ENCODE measurements at regions not wholly inside any gene's neighbourhood (a gene's known extent, or its start where the extent isn't known, plus 50 kb on each side); places are given as distances from the start of the nearest gene placed in this dataset.

DNA sequence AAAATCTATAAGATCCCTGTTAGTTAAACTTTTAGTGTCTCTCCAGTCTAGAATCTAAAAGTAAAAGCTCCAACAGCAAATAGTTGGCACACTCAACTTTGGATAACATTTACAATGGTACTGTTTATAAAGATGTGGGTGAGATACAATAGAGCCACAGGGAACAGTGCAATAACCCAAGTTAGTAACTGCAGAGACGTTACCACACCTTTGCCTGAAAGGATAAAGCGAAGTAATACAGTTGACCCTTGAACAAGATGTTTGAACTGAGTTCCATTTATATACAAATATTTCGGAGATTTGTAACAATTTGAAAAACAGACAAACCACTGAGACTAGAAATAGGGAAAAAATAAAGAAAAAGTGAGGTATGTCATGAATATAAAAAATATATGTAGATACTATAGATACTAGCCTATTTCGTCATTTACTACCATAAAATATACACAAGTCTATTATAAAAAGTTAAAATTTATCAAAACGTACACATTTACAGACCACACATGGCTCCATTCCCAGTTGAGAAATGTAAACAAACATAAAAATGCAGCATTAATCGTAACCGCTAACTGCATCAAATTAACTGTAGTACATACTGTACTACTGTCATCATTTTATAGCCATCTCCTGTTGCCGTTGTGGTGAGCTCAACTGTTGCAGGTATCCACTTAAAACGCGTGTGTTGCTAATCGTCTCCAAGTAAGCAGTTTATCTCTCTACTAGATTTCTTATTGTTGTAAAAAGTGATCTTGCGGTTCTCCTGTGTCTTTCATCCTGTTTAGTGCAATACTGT, 56.5 kb upstream of the HIF1A start:
- no peak for TF ChIP-seq EZH2 (IDR thresholded peaks at IDR 0.05; ENCODE audit: borderline replicate concordance, low read length)
- TF ChIP-seq, protein P1, sequence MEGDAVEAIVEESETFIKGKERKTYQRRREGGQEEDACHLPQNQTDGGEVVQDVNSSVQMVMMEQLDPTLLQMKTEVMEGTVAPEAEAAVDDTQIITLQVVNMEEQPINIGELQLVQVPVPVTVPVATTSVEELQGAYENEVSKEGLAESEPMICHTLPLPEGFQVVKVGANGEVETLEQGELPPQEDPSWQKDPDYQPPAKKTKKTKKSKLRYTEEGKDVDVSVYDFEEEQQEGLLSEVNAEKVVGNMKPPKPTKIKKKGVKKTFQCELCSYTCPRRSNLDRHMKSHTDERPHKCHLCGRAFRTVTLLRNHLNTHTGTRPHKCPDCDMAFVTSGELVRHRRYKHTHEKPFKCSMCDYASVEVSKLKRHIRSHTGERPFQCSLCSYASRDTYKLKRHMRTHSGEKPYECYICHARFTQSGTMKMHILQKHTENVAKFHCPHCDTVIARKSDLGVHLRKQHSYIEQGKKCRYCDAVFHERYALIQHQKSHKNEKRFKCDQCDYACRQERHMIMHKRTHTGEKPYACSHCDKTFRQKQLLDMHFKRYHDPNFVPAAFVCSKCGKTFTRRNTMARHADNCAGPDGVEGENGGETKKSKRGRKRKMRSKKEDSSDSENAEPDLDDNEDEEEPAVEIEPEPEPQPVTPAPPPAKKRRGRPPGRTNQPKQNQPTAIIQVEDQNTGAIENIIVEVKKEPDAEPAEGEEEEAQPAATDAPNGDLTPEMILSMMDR (IDR thresholded peaks at IDR 0.05; ENCODE audit: low read length), result no peak
- Histone ChIP-seq H3K4me2 (ENCODE audit: low read length) (no peak overlapping the region), H3K79me2 (ENCODE audit: insufficient read depth, low read length) (no peaks in the 10 kb centered on the region), H3F3A (ENCODE audit: insufficient read depth, low read length) (no peaks in the 10 kb centered on the region), H3K27me3 (ENCODE audit: insufficient read depth, low read length) (no peaks in the 10 kb centered on the region), H3K27ac (ENCODE audit: low read depth, low read length, poor library complexity, severe bottlenecking) (no peak overlapping the region), H3K4me1 (ENCODE audit: insufficient read depth, low read length, severe bottlenecking) (peaks cover 47% of the 10 kb centered on the region), H3K9me2 (ENCODE audit: low read depth, low read length) (no peaks in the 10 kb centered on the region), H3K9me3 (ENCODE audit: low read length) (no peaks in the 10 kb centered on the region), H3K36me3 (ENCODE audit: insufficient read depth, low read length) (no peaks in the 10 kb centered on the region), H4K20me1 (ENCODE audit: insufficient read depth, low read length) (no peaks in the 10 kb centered on the region), H3K4me3 (ENCODE audit: low read depth, low read length, poor library complexity, severe bottlenecking) (no peak overlapping the region), H2AFZ (ENCODE audit: low read length) (no peak overlapping the region), H3K9ac (ENCODE audit: low read length) (no peak overlapping the region)

DNA sequence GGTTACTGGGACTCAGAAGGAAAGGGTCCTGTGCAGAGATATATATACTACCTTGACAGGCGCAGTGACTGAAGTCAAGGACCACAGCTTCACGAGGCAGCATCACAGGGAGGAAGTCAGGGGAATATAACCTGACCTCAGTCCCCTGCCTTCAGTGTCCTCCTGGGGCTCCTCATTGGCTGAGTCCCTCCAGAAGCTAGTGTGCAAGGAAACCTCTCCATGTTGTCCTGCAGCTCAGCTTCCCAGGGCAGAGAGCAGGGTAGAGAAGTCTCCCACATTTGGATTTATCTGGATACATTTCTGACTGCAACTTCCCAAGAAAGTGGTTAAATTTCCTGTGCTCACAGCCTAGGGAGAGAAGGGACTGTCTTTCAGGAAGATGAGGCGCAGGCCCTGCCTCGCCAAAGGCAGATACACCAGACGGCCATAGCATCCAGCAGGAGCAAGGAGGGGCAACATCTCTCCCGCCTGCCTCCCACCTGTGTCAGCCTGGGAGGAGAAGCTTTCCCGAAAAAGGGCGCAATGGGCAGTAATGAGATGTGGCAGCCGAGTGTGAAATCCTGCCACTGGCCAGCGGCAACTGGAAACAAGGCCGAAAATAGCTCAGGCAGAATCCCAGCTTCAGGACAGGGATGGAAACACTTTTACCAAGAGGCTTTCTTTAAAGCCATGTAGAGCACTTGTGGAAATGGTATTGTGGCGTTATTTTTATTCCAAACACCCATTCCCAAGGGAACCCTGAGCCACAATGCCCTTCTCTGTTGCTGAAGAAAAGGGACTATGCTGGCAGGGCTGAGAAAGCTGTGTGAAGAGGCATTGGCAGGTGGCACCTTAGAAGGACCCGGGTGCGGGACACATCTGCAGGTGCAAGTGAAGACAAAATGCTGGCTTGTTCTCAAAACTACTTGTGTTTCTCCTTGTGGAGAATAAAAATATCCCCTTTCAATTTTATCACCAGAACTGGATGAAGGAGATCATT, 54.9 kb upstream of the HIF1A start:
- Histone ChIP-seq H3K4me2 (ENCODE audit: low read length) (no peak overlapping the region), H3K36me3 (ENCODE audit: insufficient read depth, low read length) (no peaks in the 10 kb centered on the region), H4K20me1 (ENCODE audit: insufficient read depth, low read length) (no peaks in the 10 kb centered on the region), H3K9ac (ENCODE audit: low read length) (no peak overlapping the region), H2AFZ (ENCODE audit: low read length) (no peak overlapping the region), H3K79me2 (ENCODE audit: insufficient read depth, low read length) (no peaks in the 10 kb centered on the region), H3K9me3 (ENCODE audit: low read length) (no peaks in the 10 kb centered on the region), H3K4me1 (ENCODE audit: insufficient read depth, low read length, severe bottlenecking) (peaks cover 64% of the 10 kb centered on the region), H3K9me2 (ENCODE audit: low read depth, low read length) (no peaks in the 10 kb centered on the region), H3K27me3 (ENCODE audit: insufficient read depth, low read length) (no peaks in the 10 kb centered on the region), H3F3A (ENCODE audit: insufficient read depth, low read length) (peaks cover 5% of the 10 kb centered on the region; the same call in 1 of the 2 replicates), H3K27ac (ENCODE audit: low read depth, low read length, poor library complexity, severe bottlenecking) (peak overlapping the region; percentile 17), H3K4me3 (ENCODE audit: low read depth, low read length, poor library complexity, severe bottlenecking) (no peak overlapping the region)
- TF ChIP-seq, protein P1 (IDR thresholded peaks at IDR 0.05; ENCODE audit: low read length), result no peak
- no peak for TF ChIP-seq EZH2 (IDR thresholded peaks at IDR 0.05; ENCODE audit: borderline replicate concordance, low read length)

DNA sequence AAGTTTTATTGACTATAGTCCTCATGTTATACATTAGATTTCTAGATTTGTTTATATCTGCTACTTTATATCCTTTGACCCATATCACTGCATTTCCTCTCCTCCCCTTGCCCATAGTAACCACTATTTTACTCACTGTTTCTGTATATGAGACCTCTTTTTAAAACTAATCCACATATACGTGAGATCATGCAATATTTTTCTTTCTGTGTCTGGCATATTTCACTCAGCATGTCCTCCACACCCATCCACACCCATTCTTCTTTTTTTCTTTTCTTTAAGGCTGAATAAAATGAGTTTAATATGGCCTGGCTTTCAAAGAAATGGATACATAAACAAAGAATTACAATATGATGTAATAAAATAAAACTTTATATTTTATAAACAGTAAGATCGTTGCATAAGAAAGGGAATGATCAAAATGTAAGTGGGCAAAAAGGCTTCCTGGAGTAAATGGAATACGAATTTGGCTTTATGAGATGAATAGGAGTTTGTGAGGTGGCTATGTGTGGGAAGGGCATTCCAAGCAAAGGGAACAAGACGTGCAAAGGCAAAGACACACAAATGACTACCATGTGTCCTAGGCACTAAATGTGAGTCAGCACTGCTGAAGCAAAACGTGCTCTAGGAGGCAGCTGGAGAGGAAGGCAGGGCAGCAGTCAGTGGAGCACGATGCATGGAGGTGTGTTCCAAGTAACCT, 53.2 kb upstream of the HIF1A start:
- TF ChIP-seq EZH2 (IDR thresholded peaks at IDR 0.05; ENCODE audit: borderline replicate concordance, low read length), result no peak
- TF ChIP-seq, protein P1 (IDR thresholded peaks at IDR 0.05; ENCODE audit: low read length), result no peak
- Histone ChIP-seq H3K9me3 (ENCODE audit: low read length) (no peaks in the 10 kb centered on the region), H3K79me2 (ENCODE audit: insufficient read depth, low read length) (no peaks in the 10 kb centered on the region), H3K27me3 (ENCODE audit: insufficient read depth, low read length) (no peaks in the 10 kb centered on the region), H3K4me2 (ENCODE audit: low read length) (no peak overlapping the region), H2AFZ (ENCODE audit: low read length) (peak overlapping the region; percentile 8; the same call in 1 of the 2 replicates), H3K9ac (ENCODE audit: low read length) (no peak overlapping the region), H3K27ac (ENCODE audit: low read depth, low read length, poor library complexity, severe bottlenecking) (peak overlapping the region; percentile 97), H3K4me3 (ENCODE audit: low read depth, low read length, poor library complexity, severe bottlenecking) (no peak overlapping the region), H4K20me1 (ENCODE audit: insufficient read depth, low read length) (no peaks in the 10 kb centered on the region), H3K36me3 (ENCODE audit: insufficient read depth, low read length) (no peaks in the 10 kb centered on the region), H3K4me1 (ENCODE audit: insufficient read depth, low read length, severe bottlenecking) (peaks cover 74% of the 10 kb centered on the region), H3F3A (ENCODE audit: insufficient read depth, low read length) (peaks cover 5% of the 10 kb centered on the region; the same call in 1 of the 2 replicates), H3K9me2 (ENCODE audit: low read depth, low read length) (no peaks in the 10 kb centered on the region)

Data from OCI-LY1 (cell line).